GM12865 (cell line): ENCODE measurements at regions not wholly inside any gene's neighbourhood (a gene's known extent, or its start where the extent isn't known, plus 50 kb on each side); places are given as distances from the start of the nearest gene placed in this dataset.

Experiments
- DNase-seq: peaks from one replicate; pipeline ENCODE4 v3.0.0; 2010; ENCODE audit warnings: low read depth
- H3K4me3 ChIP-seq: 2 replicates; pipeline ENCODE4 v1.5.1; 2011; ENCODE audit warnings: mild to moderate bottlenecking, low read depth, low read length, control low read depth
- CTCF ChIP-seq: IDR thresholded peaks from 2 replicates; pipeline ENCODE4 v1.5.1; 2011; ENCODE audit warnings: low read length, control low read depth, low read depth, inconsistent platforms; ENCODE audit not compliant: insufficient read depth; ENCODE audit errors: missing control alignments

- no peak for TF ChIP-seq CTCF
- no peak overlapping the region for H3K4me3 ChIP-seq
- no peak for DNase-seq
Measured at GRCh38 chr20:7371518-7372163, 568.6 kb downstream of the HAO1 start.

DNA sequence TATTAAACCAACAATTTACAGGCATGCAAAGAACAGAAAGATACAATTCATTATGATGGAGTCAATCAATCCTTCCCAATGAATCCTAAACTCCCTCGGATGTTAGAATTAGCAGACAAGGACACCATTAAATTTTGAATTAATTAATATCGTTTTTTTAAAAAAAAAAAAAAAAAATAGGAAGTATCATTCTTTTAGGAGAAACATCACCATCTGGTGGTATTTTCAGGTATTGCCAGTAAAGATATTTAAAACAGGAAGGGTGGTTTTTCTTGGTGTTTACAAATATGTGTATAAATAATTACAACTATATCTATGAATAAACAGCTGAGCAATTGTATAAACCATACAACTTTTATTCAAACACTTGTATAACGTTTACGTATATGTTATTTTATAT lies 564.4 kb downstream of the HAO1 start:
- DNase-seq: peak; percentile 27
- H3K4me3 ChIP-seq: no peak overlapping the region
- peak; percentile 16 for TF ChIP-seq CTCF

DNA sequence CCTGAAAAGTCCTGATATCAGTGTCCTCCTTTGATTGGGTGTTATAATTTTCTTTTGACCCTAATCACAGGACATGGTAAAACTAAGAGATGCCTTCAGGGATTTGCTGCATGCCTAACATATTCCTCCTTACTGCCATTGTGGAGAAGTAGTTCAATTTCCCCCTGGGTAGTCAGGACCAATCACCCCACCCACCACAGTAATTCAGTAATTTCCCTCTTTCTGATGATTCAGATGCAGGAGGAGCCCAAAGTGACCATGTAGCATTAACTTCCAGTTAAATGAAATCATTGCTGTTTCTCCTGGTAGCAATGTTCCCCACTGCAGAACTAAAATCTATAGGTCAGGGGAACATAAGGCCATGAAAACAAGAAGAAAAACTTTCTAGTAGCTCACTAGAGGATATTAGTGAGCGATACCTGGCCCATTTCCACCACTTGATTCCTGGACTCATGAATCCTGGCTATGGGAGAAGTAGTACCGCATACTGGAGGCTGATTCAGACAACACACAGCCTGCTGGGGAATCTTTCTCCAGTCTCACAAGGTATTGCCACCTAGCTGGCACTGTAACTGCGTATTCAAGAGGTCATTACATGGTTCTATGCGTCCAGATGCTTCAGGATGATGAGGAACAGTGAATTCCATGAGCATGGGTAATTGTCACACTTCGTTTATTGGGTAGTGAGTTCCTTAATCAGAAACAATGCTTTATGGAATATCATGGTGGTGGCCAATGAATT lies 561.2 kb downstream of the HAO1 start:
- no peak for DNase-seq
- no peak for TF ChIP-seq CTCF
- H3K4me3 ChIP-seq: no peak overlapping the region

DNA sequence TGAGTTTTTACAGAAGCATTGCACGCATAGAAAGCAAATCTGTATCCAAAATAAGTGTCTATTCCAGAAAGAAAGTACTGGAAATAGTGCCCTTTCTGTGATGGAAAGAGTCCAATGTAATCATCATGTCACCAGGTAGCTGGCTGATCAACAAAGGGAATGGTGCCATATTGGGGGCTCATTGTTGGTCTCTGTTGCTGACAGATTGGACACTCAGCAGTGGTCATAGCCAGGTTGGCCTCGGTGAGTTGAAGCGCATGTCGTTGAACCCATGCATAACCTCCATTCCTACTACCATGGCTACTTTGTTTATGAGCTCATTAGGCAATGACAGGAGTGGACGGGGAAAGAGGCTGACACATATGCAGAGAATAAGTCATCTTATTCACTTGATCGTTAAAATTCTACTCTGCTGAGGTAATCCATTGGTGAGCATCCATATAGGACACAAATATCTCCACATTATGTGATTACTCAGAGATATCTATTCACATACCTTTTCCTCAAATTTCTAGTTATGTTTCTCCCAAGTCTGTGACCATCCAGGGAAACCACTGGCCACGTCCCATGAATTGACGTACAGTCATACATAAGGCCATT lies 560.5 kb downstream of the HAO1 start:
- TF ChIP-seq CTCF: no peak
- no peak overlapping the region for H3K4me3 ChIP-seq
- no peak for DNase-seq

- H3K4me3 ChIP-seq: no peak overlapping the region
- TF ChIP-seq CTCF: no peak
- DNase-seq: no peak
Measured at GRCh38 chr20:7383216-7383615, 557.0 kb downstream of the HAO1 start.

DNA sequence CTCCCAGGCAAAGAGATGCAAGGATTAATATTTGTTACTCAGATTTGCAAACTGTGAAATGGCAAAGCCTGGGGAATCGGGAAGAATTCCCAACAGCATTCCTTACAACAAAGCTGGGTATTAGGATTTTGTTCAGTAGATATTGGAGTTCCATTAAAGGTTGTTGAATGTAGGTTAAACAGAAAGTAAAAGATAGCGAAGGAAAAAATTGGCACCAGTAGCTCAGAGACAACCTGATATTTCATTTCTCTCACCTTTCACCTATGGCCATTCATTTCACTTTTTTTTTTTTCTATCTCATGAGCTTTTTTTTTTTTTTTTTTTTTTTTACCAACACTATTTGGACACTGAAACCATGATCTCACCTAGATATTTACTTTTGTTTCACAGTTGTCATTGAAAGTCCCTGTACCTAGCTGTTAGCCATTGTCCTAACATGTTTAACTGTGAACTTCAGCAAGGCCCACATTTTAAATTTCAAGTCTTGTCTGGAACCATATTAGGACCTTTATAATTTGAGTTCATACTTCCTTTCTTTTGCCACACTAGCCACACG lies 552.5 kb downstream of the HAO1 start:
- H3K4me3 ChIP-seq: no peak overlapping the region
- no peak for TF ChIP-seq CTCF
- no peak for DNase-seq
